DMS114 treated with DMSO at 0.1 percent for 48 hours (cell line): ENCODE measurements at regions not wholly inside any gene's neighbourhood (a gene's known extent, or its start where the extent isn't known, plus 50 kb on each side); places are given as distances from the start of the nearest gene placed in this dataset.

Experiments
- DNase-seq: peaks from one replicate; lab custom pipeline; 2025; ENCODE audit not compliant: unreplicated experiment; lab: John Stamatoyannopoulos, UW

- no peak for DNase-seq
These were observed 207.6 kb downstream of the CETN3 start for GRCh38 chr5:90201923-90202322.

- no peak for DNase-seq
These were observed 216.3 kb downstream of the CETN3 start for GRCh38 chr5:90193185-90193822.

GRCh38 chr5:90191352-90192045 lies 218.1 kb downstream of the CETN3 start:
- no peak for DNase-seq

- DNase-seq, result no peak
These were observed 223.6 kb downstream of the CETN3 start for GRCh38 chr5:90185897-90186468.

DNA sequence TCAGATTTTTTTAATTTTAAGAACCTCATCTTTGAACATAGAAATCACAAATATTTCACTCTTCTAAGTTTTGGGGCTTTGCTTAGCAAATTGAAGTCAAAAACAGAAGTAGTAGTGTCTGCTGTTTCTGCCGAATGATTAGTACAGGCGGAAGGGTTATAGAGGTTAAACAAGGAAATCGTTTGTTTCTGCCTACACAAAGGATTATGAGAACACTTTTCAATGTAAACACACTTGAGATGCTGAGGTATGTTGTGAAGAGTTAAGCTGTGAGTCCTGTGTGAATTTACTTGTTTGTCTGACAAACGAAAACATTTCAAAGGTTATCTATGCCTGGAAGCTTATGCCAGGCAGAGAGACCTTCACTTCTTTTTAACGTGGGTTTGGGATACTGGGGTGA lies 224.8 kb downstream of the CETN3 start:
- DNase-seq, result no peak

GRCh38 chr5:90182726-90183125 lies 226.8 kb downstream of the CETN3 start:
- DNase-seq, result no peak

DNA sequence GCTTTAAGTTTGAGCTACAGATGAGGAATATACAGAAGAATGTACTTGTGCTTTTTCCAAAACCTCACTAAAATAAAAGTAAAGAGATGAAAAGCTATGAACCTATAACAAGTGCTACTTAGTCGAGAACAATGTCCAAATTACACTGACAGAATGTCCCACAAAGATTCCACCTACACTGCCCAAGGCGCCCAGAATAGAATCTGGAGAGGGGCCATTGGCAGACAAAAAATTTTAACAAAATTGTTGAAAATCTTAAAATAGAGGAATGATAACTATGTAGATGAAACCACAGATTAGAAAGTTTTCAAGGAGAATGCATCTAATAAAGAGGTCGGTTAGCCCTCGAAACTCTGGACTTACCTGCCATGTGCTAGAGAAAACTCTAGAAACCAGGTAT lies 235.3 kb downstream of the CETN3 start:
- no peak for DNase-seq

DNA sequence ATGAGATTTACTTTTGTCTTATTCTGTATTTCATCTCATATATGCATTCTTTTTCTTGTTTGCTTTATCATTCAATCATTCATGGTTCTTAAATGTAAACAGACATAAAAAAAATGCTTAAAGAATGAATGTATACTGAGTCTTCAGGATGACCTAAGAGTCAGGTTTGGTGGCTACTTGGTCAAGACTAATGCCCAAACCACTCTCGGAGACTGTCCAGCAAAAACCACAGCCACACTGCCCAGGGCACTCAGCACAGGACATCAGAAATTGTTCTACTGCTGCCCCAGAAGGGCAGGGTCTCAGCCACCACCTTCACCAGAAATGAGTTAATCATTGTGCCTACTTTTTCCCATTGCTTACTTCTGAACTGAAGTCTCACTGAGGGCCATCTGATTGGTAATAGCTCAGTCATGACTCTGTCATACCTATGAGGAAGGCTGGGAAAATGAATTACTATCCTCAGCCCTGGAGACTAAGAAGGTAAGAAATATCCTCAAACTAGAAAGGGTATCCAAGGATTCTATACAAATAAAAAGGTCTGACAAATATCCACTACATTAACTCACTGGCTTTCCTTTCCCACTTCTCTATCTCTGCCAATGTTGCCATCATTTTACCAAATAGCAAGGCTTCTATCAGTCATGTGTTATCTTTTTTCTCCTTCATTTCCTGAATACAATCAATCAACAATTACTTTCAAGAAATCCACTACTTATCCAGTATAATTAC lies 236.1 kb downstream of the CETN3 start:
- DNase-seq, result no peak

- no peak for DNase-seq
These were observed 238.1 kb downstream of the CETN3 start for GRCh38 chr5:90171466-90171865.

GRCh38 chr5:90170261-90170660 lies 239.3 kb downstream of the CETN3 start:
- DNase-seq, result no peak

DNA sequence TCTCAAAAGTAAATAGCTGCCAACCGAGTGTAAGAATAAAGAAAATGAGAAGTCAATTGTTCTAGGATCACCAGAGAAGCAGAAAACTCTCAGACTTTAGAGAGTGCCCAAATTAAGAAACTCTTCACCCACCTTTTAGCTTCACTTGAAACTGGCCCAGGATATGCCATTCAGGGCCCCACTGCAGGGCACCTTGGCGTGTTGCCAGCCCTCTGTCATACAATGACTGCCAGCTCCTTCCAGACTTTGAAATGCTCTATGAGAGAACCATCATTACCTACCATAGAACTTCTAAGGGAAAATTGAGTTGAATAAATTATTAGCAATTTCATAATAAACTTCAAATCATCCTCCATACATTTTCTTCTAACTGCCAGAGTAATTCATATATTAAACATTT lies 240.5 kb downstream of the CETN3 start:
- DNase-seq, result no peak

DNA sequence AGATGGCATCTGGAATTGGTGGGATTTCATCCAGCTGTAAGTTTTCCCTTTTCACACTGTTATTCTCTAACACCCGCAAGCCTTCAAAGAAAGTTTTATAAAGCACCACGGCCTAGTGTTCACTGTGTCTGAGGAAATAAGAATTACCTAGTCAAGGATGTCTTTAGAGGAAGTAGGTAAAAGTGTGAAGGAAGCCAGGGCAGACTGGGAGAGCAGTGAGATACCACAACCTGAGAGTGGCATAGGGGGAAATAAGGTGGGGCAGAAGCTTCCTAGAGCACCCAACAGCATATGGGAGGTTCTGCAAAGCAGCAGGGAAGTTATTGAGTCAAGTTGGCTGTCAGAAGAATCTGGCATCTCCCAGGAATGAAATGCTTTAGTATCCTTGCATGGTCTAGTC lies 241.2 kb downstream of the CETN3 start:
- no peak for DNase-seq

DNA sequence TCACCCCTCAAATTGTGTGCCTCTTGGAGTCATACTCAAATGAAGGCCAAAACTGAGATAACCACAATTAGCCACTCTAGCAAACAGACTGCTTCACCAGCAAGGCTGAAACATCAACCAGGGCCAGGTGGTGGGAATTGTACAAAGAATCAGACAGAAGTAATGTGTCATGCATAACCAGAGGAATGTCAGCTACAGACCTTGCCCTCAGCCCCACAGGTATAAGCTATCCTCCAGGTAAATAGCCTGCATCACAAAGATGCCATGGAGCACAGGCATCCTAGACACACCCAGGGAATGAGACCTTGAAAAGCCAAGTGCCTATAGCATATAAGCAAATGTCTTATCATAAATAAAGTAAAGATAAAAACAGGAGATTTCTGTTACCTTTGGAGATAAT lies 242.7 kb downstream of the CETN3 start:
- no peak for DNase-seq

- DNase-seq, result no peak
These were observed 247.2 kb downstream of the CETN3 start for GRCh38 chr5:90162324-90162723.

DNA sequence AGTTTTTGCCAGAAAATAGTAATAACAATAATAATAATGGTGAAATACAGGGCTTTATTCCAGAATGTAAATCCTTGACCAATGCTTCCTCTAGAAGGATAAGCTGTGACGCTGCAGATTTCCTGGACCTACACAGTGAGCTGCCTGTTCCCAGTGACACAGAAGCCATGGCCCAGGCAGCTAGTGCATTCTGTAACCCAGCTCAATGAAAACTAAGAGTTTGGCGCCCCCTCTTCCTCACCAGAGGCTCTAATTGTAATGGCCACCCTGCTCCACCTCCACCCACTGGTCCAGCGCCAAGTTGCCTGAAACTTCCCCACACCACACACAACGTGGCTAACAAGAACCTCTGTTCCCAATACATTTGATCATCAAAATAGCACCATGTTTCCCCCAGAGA lies 248.1 kb downstream of the CETN3 start:
- no peak for DNase-seq

DNA sequence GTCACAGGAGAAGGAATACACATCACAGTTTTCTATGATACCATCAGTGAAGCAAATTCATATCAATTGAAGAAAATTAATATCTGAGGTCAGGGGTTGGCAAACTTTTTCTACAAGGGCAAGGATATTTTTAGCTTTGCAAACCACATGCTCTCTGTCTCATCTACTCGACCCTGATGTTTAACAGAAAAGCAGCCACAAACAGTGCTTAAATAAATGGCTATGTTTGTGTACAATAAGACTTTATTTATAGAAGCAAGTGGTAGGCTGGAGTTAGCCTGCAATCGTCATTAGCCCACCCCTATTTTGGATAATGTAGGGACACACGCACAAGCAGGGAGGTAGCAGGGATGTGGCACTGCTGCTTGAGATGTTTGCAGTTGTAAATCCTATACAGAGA lies 251.4 kb downstream of the CETN3 start:
- no peak for DNase-seq

GRCh38 chr5:90153031-90153430 lies 256.5 kb downstream of the CETN3 start:
- DNase-seq, result no peak

GRCh38 chr5:90144625-90145327 lies 264.8 kb downstream of the CETN3 start:
- no peak for DNase-seq

DNA sequence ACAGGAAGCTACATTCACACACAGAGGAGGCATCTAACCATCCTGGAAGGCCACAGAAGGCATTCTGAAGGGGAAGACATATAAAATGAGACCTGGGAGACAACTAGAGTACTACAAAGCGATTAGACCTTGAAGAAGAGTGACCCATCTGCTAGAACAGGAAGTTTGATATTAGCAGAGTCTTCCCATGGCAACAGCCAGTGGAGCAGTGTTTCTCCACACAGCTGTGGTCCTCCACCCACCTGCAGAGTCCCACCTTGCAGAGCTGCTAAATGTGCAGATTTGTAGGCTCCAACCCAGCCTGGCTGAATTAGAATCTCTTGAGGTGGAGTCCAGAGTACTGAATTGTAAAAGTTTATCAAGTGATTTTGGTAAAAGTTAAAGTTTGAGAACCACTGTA lies 267.0 kb downstream of the CETN3 start:
- DNase-seq, result no peak

DNA sequence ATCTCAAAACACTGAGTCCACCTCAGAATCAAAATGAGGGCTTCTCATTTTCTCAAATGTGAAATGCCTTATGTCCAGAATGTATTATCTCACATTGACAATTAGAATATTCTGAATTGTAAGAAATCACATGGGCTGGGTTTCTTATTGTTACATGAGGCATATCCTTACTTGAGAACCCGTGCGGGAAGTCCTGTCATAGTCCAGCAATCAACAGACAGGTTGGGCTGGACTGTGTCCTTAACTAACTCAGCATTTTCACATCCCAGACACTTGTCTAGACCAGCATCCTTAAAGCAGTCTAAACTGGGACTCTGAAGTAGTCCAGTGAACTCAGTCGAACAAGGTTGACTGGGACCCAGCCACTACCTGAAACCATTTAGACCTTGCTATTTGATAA lies 267.6 kb downstream of the CETN3 start:
- DNase-seq, result no peak

- no peak for DNase-seq
These were observed 272.5 kb downstream of the CETN3 start for GRCh38 chr5:90136952-90137528.
